Ovary (tissue), 7 donors: ENCODE measurements at regions not wholly inside any gene's neighbourhood (a gene's known extent, or its start where the extent isn't known, plus 50 kb on each side); places are given as distances from the start of the nearest gene placed in this dataset.

Source experiments
- DNase-seq, 5 donors: peaks; one replicate each; pipeline ENCODE4 v3.0.0-alpha.2; 2019 to 2020
- H3K27ac ChIP-seq, 2 donors: fragments of 200-600 bp; one replicate each; pipeline versions ENCODE4 v1.5.1 to v1.8.0; 2019 to 2022
- H3K27me3 ChIP-seq: fragments of 200-600 bp; one replicate; pipeline ENCODE4 v1.8.0; 2022
- H3K36me3 ChIP-seq: fragments of 200-600 bp; sonication (generic); one replicate; pipeline ENCODE4 v1.5.1; 2019
- H3K4me1 ChIP-seq: one replicate; pipeline ENCODE4 v1.8.1; 2013; ENCODE audit warnings: mild to moderate bottlenecking, moderate library complexity; ENCODE audit not compliant: insufficient read depth
- H3K4me3 ChIP-seq: fragments of 200-600 bp; sonication (generic); one replicate; pipeline ENCODE4 v1.5.1; 2017
- H3K9me3 ChIP-seq, 2 donors: fragments of 200-600 bp in 1 of 2; sonication (generic) in 1 of 2; one replicate each; pipeline versions ENCODE4 v1.5.1 to v1.8.1; 2013 to 2019; ENCODE audit warnings: mild to moderate bottlenecking in 1 of 2, moderate library complexity in 1 of 2
- EP300 ChIP-seq: sonication (generic); formaldehyde crosslinking; IDR thresholded peaks from one replicate; pipeline ENCODE4 v1.6.1; 2017; ENCODE audit warnings: antibody characterized with exemption
- POLR2A ChIP-seq: fragments of 450-650 bp; IDR thresholded peaks from one replicate; pipeline ENCODE4 v1.6.1; 2017; ENCODE audit warnings: antibody characterized with exemption, mild to moderate bottlenecking, moderate library complexity
- WGBS, 3 donors: extraction: QIAGEN DNeasy Blood & Tissue Kit in 1 of 3; methylation state at CpG; one replicate each; pipeline versions ENCODE4 v1.1.5 to v1.1.7; 2013 to 2017; 5-methylcytosine and 5-hydroxymethylcytosine counted together
- intact Hi-C, 4 donors: fragments of 100-400 bp; cut with DNase I; formaldehyde crosslinking; loops; one replicate each; pipeline versions ENCODE4 v1.11.0 to v1.15.1; 2022 to 2023
- TF ChIP-seq, protein P1 (sequence below), 3 donors: fragments of 450-650 bp in 2 of 3; fragments of 200-600 bp in 1 of 3; IDR thresholded peaks; one replicate each; pipeline versions ENCODE4 v1.5.1 to v1.8.0; 2016 to 2022; ENCODE audit warnings: antibody characterized with exemption in 3 of 3, mild to moderate bottlenecking in 1 of 3
- donor health status: DM: no; HTN: no; CAD: no; lungs with moderate emphysema.
- donor health status: DM: no; HTN: no; CAD: no.
- donor health status: Bipolar disorder and iron deficiency.
- donor health status: DM: no; HTN: no; CAD: no.
- donor health status: DM: yes; HTN: yes; CAD: no.

DNA sequence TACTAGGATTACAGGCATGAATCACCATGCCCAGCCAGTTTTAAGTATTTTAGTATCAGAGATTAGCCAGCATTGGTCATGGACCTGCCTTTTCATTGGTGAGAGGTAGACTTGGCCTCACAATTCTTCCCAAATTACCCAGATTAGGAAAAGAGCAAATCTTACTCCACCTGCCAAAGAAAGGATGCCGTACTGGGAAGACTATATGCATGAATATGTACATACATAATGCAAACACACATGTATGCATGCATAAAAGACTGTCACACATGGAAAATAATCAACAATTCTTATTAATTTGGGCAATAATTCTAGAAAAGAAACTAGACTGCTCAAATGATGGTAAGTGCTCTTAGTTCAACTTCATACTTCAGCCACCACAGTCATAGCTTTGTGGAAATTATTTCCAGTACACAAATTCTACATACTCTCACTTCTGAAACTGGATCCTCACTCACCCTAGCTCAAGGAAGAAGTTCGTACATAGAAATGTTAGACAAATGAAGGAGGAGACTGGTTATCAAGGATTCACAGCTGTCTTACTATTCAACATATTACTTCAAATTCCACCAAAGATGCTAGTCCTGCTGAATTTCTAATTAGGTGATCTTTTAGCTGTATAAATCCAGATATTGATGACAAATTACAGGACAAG is 73.7 kb downstream of the MINAR2 start:
- no peaks in the 10 kb centered on the region for H3K9me3 ChIP-seq
- no peak overlapping the region for H3K4me3 ChIP-seq
- H3K36me3 ChIP-seq = no peaks in the 10 kb centered on the region
- no peak overlapping the region for H3K27ac ChIP-seq
- H3K4me1 ChIP-seq = no peaks in the 10 kb centered on the region
- intact Hi-C loops = no loop called here
- no peak for DNase-seq
- WGBS, 3 donors = 51 to 63% (median 59%) methylated on average over 2 of the region's 2 CpGs
- TF ChIP-seq EP300 = no peak
- TF ChIP-seq, protein P1, sequence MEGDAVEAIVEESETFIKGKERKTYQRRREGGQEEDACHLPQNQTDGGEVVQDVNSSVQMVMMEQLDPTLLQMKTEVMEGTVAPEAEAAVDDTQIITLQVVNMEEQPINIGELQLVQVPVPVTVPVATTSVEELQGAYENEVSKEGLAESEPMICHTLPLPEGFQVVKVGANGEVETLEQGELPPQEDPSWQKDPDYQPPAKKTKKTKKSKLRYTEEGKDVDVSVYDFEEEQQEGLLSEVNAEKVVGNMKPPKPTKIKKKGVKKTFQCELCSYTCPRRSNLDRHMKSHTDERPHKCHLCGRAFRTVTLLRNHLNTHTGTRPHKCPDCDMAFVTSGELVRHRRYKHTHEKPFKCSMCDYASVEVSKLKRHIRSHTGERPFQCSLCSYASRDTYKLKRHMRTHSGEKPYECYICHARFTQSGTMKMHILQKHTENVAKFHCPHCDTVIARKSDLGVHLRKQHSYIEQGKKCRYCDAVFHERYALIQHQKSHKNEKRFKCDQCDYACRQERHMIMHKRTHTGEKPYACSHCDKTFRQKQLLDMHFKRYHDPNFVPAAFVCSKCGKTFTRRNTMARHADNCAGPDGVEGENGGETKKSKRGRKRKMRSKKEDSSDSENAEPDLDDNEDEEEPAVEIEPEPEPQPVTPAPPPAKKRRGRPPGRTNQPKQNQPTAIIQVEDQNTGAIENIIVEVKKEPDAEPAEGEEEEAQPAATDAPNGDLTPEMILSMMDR (IDR thresholded peaks at IDR 0.05) = no peak
- no peak for TF ChIP-seq POLR2A
- no peaks in the 10 kb centered on the region for H3K27me3 ChIP-seq

DNA sequence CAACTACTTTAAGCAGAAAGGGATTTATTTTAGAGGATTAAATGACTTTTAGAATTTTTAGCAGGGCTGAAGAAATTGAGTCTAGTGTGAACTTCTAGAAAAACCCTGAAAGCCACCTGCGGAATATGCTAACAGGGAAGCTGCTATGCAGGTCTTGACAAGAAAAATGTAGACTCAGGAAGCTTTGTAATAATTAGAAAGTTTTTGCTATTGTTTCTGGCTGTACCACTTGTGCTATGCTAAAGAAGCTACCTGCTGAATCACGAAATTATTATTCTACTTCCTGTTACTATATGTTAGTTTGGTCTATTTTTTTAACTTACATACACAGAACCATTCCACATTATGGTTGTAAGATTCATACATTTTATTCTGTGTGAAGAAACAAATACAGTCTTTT is 74.0 kb upstream of the CHSY3 start:
- no peaks in the 10 kb centered on the region for H3K27me3 ChIP-seq
- no peak overlapping the region for H3K4me3 ChIP-seq
- H3K27ac ChIP-seq = no peak overlapping the region
- no peaks in the 10 kb centered on the region for H3K9me3 ChIP-seq
- H3K4me1 ChIP-seq = no peaks in the 10 kb centered on the region
- no peak for DNase-seq
- no peaks in the 10 kb centered on the region for H3K36me3 ChIP-seq
- WGBS, 3 donors = 86 to 92% (median 91%) methylated on average over 2 of the region's 2 CpGs
- intact Hi-C loops = no loop called here
- TF ChIP-seq POLR2A (no peak), EP300 (no peak)
- TF ChIP-seq, protein P1 (IDR thresholded peaks at IDR 0.05) = no peak

DNA sequence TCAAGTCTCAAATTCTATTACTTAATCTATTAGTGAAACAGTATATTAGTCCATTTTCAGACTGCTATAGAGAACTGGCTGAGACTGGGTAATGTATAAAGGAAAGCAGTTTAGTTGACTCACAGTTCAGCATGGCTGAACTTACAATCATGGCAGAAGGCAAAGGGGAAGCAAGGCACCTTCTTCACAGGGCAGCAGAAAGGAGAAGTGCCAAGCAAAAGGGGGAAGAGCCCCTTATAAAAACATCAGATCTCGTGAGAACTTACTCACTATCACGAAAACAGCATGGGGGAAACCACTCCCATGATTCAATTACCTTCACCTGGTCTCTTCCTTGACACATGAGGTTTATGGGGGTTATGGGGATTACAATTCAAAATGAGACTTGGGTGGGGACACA is 67.9 kb upstream of the CHSY3 start:
- TF ChIP-seq, protein P1 (IDR thresholded peaks at IDR 0.05) = no peak
- TF ChIP-seq POLR2A (no peak), EP300 (no peak)
- intact Hi-C loops = no loop called here
- DNase-seq = no peak
- Histone ChIP-seq H3K4me3 (no peak overlapping the region), H3K27me3 (no peaks in the 10 kb centered on the region), H3K9me3 (no peaks in the 10 kb centered on the region), H3K4me1 (no peaks in the 10 kb centered on the region), H3K27ac (no peak overlapping the region), H3K36me3 (no peaks in the 10 kb centered on the region)
- 75 to 85% (median 82%) methylated on average over 2 of the region's 2 CpGs for WGBS, 3 donors

DNA sequence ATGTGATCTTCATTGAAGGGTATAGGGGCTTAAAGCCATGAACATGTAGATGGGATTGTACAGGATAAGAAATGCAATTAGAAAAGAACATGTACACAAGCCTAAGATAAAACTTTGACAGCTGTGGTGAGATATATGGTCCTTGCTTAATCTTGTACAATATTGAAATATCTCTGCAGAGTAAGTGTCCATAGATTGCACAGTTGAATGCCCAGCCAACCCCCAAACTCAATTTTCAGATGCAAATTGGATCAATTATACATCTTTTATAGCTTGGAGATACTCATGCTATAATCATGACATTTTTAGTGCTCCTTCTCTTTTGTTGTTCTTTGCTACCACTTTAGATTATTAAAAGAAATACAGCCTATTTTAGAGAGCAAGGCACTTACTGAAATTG is 59.5 kb upstream of the CHSY3 start:
- Histone ChIP-seq H3K27ac (no peak overlapping the region), H3K4me3 (no peak overlapping the region), H3K9me3 (no peaks in the 10 kb centered on the region), H3K36me3 (no peaks in the 10 kb centered on the region), H3K27me3 (no peaks in the 10 kb centered on the region), H3K4me1 (no peaks in the 10 kb centered on the region)
- intact Hi-C loops = no loop called here
- DNase-seq = no peak
- TF ChIP-seq POLR2A = no peak
- TF ChIP-seq EP300 = no peak
- TF ChIP-seq, protein P1 (IDR thresholded peaks at IDR 0.05) = no peak
